ENCODE measurements at regions not wholly inside any gene's neighbourhood (a gene's known extent, or its start where the extent isn't known, plus 50 kb on each side); places are given as distances from the start of the nearest gene placed in this dataset.

DNA sequence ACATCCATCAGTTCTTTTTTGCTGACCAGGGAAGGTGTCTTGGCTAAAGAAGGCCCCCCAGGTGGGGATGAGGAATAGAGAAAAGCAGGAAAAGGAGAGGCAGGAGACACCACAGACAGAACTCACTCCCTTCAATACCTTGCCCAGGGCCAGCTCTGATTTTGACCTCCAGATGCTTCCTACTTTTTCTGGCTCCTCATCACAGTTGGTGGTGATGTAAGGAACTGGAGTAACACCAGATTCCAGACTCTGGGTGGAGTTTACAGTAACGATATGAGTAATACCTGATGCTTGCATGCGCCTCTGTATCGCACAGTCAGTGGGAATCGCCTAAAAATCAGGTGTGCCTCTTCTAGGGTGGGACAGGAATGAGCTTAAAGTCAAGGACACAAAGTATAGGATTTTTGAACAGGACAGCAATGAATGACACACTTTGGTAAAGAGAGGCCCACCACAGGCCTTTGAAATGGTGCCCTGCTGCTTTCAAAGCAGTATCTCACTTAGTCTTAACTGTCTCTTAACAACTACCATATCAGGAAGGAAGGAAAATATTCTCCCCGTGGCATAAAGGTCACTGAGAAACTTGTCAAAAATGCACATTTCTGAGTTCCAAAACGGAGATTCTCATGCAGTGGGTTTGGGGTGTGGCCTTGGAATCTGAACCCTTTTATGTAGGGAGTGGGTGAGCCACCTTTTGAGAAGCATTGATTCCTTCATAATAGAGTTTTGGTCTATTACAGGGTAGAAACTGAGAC, 140.8 kb downstream of the SNX19 start:
- DNase-seq (ENCODE audit: low read depth) = no peak
- H3K4me3 ChIP-seq (ENCODE audit: low read depth, low read length) = no peak overlapping the region
- TF ChIP-seq, protein P1, sequence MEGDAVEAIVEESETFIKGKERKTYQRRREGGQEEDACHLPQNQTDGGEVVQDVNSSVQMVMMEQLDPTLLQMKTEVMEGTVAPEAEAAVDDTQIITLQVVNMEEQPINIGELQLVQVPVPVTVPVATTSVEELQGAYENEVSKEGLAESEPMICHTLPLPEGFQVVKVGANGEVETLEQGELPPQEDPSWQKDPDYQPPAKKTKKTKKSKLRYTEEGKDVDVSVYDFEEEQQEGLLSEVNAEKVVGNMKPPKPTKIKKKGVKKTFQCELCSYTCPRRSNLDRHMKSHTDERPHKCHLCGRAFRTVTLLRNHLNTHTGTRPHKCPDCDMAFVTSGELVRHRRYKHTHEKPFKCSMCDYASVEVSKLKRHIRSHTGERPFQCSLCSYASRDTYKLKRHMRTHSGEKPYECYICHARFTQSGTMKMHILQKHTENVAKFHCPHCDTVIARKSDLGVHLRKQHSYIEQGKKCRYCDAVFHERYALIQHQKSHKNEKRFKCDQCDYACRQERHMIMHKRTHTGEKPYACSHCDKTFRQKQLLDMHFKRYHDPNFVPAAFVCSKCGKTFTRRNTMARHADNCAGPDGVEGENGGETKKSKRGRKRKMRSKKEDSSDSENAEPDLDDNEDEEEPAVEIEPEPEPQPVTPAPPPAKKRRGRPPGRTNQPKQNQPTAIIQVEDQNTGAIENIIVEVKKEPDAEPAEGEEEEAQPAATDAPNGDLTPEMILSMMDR (IDR thresholded peaks at IDR 0.05; ENCODE audit: low read depth, low read length, missing control alignments) = no peak

DNA sequence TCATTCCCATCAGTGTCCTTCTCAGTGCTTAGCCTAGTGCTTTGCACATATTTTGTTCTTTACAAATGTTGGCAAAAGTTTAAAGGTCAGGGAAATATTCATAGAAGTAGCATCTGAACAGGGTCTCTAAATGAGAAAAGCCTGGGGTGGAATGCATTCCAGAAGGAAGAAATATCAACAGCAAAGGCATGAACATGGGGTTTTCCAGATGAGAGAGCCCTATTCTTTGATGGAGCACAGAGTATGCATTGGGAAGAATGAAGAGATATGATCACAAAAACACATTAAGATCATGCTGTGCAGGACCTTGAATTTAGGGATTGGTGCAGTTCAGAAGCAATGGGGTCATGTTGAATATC, 140.2 kb downstream of the SNX19 start:
- DNase-seq (ENCODE audit: low read depth) = no peak
- TF ChIP-seq, protein P1 (IDR thresholded peaks at IDR 0.05; ENCODE audit: low read depth, low read length, missing control alignments) = no peak
- no peak overlapping the region for H3K4me3 ChIP-seq (ENCODE audit: low read depth, low read length)

DNA sequence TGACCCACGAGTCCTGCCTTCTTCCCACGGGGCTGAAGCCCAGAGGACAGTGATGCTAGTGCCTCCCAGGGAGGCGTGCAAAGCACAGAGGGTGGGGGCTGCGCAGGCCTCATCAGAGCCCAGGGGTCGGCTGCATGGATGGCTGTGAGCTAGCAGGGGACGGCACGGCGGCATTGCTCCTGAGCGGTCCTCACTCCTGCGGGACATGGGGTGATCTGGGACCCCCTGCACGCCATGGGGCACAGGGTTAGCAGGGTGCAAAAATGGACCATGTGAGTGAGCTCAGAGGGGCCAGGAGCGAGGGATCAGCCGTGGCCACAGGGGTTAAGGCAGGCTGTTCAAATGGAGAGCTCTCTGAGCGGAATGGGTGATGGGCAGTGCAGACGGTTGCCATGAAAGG, 138.3 kb downstream of the SNX19 start:
- no peak for DNase-seq (ENCODE audit: low read depth)
- no peak overlapping the region for H3K4me3 ChIP-seq (ENCODE audit: low read depth, low read length)
- TF ChIP-seq, protein P1 (IDR thresholded peaks at IDR 0.05; ENCODE audit: low read depth, low read length, missing control alignments) = no peak

DNA sequence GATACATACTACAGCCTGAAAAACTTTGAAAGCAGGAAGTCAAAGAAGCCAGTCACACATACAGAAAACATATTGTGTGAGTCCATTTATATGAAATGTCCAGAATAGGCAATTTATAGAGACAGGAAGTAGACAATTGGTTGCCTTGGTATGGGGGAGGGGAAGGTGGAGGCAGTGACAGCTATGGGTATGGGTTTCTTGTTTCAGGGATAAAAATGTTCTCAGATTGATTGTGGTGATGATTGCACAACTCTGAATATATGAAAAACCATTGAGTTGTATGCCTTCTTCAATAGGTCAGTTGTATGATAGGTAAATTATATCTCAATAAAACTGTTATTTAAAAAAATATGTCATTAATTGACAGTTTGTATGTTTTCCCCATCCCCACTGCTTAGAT, 137.6 kb downstream of the SNX19 start:
- TF ChIP-seq, protein P1 (IDR thresholded peaks at IDR 0.05; ENCODE audit: low read depth, low read length, missing control alignments) = no peak
- DNase-seq (ENCODE audit: low read depth) = no peak
- H3K4me3 ChIP-seq (ENCODE audit: low read depth, low read length) = no peak overlapping the region

DNA sequence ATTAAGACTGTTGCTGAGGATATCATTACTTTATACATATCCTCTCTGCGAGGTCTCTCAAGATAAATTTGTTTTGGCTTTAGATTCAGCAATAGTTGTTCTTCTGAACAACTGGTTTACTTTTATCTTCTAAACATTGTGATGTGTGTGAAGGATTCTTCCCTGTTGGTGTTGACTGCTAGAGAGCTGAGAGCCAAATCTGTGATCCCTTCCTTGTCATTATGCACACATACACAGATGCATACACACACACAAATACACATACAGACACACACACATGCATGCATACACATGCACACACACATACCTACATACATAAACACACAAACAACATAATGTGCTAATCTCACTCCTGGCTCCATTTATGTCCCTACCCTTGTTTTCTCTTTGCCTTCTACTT, 137.0 kb downstream of the SNX19 start:
- no peak for DNase-seq (ENCODE audit: low read depth)
- no peak overlapping the region for H3K4me3 ChIP-seq (ENCODE audit: low read depth, low read length)
- TF ChIP-seq, protein P1 (IDR thresholded peaks at IDR 0.05; ENCODE audit: low read depth, low read length, missing control alignments) = no peak

DNA sequence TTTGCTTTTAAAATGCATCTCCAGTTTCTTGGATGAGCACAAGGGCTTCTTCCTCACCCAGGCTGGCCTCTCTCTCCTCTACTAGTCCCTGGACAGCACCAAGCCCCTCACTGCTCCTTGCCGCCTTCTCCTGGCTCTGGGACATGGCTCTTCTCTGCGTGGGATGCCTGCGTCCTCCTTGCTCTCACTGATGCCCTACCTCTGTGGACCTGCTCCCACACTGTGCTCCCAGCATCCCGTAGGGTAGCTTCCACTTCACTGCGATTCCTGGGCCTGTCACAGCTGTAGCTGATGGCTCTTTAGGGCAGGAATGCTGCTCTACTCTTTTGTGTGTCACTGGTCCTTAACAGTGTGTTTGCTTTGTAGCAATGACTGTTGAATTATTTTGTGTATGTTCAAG, 136.3 kb downstream of the SNX19 start:
- DNase-seq (ENCODE audit: low read depth) = no peak
- TF ChIP-seq, protein P1 (IDR thresholded peaks at IDR 0.05; ENCODE audit: low read depth, low read length, missing control alignments) = no peak
- no peak overlapping the region for H3K4me3 ChIP-seq (ENCODE audit: low read depth, low read length)

DNA sequence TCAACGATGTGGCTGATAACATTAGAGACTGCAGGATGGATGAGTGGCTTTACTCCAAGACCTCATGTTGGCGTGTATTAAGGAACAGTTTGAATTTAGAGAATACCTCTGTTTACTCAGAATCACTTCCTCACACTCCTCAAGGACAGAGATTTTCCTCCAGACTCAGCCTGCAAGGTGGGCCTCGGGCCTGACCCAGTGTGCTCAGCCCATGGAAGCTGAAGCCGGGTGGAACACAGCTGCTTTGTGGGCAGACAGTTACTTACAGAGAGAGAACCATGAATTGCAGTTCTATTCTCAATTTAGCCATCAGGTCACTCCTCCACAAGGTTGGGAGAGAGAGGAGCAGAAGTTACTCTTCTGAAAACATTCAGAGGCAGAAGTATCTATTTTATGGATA, 135.8 kb downstream of the SNX19 start:
- DNase-seq (ENCODE audit: low read depth) = no peak
- TF ChIP-seq, protein P1 (IDR thresholded peaks at IDR 0.05; ENCODE audit: low read depth, low read length, missing control alignments) = no peak

More for the DNA sequence above, 135.8 kb downstream of the SNX19 start:
- H3K4me3 ChIP-seq (ENCODE audit: low read depth, low read length) = no peak overlapping the region

Measured in GM12864 (cell line).